ENCODE measurements at regions not wholly inside any gene's neighbourhood (a gene's known extent, or its start where the extent isn't known, plus 50 kb on each side); places are given as distances from the start of the nearest gene placed in this dataset.

DNA sequence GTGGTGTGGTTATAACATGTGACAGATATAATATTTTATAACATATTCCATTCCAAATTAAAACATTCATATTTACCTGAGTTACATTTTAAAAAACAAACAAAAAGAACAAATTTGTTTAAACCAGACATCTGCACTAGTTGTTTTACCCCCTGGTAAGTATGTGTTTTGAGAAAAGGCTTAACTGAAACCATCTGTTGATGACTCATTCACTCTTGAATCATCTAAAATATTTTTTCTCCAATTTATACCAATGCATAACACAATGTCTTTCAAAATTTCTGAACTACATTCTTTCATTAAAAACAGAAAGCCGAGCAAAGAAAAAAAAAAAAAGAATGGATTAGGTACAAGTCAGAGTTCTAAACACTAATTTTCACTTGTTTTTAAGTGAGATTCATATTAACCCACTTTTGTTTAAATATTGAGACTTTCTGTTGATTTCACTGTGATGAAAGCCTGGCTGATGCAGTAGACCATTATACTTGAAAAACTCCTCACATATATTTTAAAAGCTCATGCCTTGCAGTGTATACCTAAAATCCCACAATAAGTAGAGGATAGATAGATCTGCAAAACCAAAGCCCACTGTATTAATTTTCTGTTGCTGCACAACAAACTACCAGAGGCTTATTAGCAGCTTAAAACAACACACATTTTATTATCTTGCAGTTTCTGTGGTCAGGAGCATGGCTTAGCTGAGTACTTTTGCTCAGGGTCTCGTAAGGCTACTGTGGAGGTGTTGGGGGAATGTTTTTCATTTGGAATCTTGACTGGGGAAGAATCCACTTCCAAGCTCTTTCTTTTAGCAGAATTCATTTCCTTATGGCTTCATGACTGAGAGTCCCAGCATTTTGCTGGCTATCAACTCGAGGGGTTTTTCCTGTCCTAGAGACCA is 221.5 kb downstream of the PCDH18 start:
- DNase-seq (ENCODE audit: low spot score): no peak

DNA sequence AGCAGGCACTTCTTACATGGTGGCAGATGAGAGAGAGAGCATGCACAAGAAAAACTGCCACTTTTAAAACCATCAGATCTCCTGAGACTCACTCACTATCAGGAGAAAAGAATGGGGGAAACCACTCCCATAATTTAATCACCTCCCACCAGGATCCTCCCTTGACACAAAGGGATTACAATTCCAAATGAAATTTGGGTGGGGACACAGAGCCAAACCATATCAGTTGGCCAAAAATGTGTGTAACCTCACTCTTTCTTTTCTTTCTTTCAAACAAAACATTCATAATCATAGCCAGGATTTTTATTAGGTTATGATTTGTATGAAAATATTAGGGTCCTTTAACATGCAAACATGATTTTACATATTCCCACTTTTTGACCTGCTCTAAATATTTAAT is 222.1 kb downstream of the PCDH18 start:
- no peak for DNase-seq (ENCODE audit: low spot score)

DNA sequence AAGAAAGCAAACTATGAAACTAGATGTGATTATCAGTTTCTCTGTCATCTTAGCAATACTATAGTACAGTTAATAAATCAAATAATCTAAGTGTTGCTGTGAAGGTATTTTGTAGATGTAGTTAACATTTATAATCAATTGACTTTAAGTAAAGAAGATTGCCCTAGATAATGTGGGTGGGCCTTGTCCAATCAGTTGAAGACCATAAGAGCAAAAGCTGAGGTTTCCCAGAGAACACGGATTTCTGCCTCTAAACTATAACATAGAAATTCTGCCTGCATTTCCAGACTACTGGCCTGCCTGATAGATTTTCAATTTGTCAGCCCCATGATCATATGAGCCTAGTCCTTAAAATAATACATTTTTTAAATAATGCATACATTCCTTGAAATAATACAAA is 222.9 kb downstream of the PCDH18 start:
- no peak for DNase-seq (ENCODE audit: low spot score)

DNA sequence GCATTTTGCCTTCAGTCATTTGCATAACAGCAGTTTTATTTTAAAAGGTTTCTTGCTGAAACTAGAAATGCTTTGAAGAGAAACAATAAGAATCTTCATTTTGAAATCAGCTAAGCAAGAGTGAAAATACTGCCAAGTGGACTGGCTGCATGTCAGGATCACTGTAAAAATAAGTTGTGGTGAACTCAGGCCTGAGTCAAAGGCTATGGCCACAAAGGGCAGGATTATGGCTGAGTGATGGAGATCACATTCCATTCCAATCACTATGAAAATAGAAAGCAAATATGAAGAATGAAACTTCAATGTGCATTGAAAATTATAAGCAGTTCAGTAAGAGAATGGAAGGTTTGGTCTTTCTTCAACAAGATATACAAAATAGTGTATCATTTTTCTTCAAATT is 224.5 kb downstream of the PCDH18 start:
- no peak for DNase-seq (ENCODE audit: low spot score)

DNA sequence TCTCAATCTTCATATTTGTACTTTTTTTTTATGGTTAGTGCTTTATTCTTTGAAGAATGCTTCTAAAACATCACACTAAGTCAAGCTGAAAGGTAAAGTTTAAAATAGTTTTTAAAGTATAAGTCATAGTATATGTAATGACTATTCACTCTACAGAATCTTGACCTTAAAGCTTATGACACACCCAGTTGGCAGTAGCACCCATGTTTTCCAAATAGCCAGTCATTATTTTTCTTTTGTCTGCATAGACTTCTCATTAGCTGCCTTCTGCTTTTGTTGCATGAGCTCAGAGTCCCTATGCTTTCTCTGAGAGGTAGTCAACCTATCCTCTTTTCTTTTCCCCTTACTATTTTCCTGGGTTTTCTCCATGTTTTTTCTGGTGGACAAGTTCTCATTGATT is 231.5 kb downstream of the PCDH18 start:
- DNase-seq (ENCODE audit: low spot score): no peak

DNA sequence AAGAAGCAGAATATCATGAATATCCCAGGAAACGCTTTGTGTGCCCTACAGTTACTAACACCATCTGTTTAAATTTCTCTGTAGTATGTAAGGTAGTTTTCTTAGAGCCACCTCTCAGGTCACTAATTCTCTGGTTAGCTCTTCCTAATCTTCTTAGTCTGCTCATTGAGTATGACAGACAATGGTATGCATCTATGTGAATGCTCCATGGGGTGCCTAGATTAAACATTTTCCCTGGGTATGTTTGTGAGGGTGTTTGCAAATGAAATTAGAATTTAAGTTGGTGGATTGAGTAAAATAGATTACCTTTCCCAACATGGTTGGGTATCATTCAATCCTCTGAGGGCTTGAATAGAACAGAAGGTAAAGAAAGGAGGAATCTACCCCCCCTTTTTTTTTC is 233.0 kb downstream of the PCDH18 start:
- DNase-seq (ENCODE audit: low spot score): no peak

DNA sequence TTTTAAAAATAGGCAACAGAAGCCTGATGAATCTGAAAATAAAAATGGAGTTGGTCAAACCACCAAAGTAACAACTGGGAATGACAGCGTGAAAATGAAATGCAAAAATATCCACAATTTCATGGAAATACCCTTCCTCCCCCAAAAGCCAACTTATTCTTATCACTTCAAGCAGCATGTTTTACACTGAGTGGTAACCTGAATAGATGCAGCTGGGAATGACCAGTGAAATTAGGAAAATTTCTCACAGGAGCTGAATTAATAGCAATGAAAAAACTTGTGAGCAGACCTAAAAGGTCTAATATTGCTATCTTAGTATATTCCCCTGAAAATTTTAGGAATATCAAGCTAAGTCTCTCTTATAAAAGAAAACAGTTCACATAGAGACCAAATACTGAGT is 239.0 kb downstream of the PCDH18 start:
- no peak for DNase-seq (ENCODE audit: low spot score)

DNA sequence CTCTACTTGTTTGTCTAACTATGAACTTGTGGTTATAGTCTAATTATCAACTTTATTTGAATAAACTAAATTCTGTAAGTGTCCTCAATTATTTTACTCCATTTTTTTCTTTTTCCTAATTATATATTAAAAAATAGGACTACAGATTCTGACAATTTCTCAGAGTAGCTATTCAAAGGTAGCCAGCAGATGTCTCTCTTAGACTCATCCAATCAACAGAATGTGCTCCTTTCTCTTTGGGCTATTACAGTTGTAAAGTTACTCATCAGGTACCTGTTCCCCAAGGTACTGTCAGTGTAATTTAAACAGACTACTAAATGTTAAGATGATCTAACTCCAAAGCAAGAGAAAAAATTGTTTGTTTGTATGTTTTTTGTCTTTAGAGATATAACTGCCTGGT is 248.6 kb downstream of the PCDH18 start:
- no peak for DNase-seq (ENCODE audit: low spot score)

DNA sequence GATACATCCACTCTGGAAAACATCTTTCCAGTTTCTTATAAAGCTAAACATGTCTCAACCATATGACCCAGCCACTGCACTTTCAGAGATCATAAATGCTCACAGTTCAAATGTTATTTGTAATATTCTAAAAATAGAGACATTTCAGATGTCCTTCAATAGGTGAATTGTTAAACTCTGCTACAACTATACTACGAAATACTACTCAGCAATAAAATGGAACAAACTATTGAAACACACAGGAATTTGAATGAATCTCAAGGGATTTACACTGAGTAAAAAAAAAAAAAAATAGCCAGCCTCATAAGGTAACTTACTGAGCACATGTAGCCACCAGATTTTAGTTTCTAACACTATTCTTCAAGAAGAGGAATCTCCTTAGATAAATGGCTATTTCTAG is 253.9 kb downstream of the PCDH18 start:
- DNase-seq (ENCODE audit: low spot score): no peak

DNA sequence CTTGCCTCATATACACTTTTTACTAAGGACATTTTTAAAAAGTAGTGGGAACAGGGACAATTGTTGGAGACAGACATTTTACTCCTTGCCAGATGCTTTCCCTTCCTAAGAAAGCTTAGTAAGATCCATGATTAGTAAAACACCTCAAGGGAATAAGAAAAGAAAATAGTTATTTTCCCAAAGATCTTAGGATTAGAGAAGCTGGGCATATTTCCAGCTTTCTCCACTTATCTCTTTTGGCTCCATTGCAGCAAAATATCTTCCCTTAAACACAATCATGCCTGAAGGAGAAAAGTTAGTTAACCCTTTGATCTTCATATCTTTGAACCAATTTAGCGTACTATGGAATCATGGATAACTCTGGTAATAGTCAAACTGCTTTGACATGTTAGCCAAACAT is 257.9 kb downstream of the PCDH18 start:
- DNase-seq (ENCODE audit: low spot score): no peak

DNA sequence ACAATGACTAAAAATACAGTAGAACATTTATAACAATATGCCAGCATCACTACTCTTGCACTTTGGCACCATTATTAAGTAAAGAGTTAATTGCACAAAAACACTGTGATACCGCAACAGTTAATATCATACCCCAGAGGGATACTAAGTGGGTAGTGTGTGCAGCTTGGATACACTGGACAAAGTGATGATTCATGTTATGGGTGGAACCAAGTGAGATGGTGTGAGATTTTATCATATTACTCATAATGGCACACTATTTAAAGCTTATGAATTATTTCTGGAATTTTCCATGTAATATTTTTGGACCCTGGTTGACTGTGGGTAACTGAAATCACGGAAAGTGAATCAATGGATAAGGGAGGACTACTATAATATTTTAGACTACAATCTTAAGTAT is 265.3 kb downstream of the PCDH18 start:
- no peak for DNase-seq (ENCODE audit: low spot score)

DNA sequence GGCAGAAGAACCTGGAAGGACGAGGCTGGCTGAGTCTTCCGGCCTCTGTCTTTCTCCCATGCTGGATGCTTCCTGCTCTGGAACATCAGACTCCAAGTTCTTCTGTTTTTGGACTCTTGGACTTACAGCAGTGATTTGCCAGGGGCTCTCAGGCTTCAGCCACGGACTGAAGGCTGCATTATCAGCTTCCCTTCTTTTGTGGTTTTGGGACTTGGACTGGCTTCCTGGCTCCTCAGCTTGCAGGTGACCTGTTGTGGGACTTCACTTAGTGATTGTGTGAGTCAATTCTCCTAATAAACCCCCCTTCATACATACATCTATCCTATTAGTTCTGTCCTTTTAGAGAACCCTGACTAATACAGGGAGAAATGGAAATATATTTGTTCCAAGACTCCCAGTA is 265.8 kb downstream of the PCDH18 start:
- DNase-seq (ENCODE audit: low spot score): no peak

DNA sequence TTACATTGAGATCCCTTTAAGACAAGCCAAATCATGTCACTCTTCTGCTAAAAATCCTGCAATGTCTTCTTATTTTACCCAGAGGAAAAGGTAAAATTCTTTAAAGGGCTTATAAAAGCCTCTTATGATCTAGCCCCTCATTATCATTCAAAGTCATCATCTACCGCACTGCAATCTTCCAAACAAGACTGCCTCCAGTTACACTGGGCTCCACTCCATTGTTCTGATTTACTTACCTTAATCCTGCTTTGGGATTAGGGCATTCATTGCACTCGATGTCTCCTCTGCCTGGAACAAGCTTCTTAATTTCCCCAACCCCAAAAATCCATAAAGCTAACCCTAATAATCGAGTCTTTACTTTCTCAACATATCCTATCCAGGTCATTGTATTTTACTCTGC is 269.1 kb downstream of the PCDH18 start:
- no peak for DNase-seq (ENCODE audit: low spot score)

DNA sequence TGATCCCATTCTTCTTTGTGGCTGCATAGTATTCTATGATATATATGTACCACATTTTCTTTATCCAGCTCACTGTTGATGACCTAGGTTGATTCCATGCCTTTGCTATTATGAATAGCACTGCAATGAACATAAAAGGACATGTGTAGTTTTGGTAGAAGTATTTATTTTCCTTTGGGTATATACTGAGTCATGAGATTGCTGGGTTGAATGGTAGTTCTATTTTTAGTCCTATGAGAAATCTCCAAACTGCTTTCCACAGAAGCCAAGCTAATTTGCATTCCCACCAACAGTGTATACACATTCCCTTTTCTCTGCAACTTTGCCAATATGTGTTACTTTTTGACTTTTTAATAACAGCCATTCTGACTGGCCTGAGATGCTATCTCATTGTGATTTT is 278.3 kb downstream of the PCDH18 start:
- DNase-seq (ENCODE audit: low spot score): no peak

DNA sequence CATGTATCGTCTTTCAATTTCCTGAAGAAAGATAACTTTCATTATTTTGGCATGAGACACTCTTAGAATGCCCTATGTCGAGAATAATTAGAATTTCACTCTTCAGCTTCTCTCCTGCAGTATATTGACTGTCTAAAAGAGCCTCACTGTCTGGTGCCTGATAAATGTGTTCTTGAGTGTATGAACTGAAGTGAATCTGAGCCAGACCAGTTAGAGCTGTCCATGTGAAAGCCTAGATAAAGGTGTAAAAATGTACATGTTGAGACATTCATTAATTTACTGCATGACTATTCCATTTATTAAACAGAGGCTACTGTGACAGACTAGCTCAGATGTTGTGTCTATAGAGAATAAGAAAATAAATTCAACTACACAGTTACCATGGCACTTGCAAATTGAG is 283.2 kb downstream of the PCDH18 start:
- no peak for DNase-seq (ENCODE audit: low spot score)

DNA sequence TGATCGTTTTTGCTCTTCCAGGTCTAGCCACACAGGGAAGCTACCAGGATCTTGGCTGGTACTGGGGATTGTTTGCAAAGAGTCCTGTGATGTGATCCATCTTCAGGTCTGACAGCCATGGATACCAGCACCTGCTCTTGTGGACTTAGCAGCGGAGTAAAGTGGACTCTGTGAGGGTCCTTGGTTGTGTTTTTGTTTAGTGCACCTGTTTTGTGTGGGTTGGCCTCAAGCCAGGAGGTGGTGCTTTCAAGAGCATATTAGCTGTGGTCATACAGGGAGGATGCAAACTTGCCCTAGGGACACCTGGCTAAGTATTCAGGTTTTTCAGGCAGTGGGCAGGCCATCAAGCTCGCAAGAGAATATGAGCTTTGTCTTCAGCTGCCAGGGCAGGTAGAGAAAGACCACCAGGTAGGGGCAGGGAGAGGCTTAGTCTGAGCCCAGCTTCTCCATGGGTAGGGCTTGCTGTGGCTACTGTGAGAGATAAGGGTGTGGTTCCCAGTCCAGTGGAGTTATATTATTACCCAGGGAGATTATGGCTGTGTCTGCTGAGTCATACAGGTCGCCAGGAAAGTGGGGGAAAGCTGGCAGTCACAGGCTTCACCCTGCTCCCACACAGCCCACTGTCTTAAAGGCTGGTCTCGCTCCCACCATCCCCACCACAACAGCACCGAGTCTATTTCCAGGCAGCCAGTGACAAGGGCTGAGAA is 293.7 kb downstream of the PCDH18 start:
- no peak for DNase-seq (ENCODE audit: low spot score)

DNA sequence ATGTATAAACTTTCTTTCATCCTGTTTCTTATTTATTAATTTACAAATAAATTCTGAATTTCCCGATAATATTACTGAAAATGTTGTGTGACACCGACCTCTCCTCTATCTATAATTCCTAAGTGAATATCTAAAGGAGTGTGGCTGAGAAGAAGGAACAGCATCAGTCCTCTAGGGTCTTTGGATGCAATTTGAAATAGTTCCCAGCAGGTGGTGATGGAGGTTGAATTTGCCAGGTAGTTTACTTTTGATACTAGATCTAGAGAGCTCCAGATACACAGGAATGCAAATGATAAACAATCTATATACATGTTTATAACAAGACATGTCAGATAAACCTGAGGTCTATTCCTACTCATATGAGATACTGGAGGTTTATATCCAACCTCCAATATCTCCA is 305.4 kb downstream of the PCDH18 start:
- DNase-seq (ENCODE audit: low spot score): no peak

DNA sequence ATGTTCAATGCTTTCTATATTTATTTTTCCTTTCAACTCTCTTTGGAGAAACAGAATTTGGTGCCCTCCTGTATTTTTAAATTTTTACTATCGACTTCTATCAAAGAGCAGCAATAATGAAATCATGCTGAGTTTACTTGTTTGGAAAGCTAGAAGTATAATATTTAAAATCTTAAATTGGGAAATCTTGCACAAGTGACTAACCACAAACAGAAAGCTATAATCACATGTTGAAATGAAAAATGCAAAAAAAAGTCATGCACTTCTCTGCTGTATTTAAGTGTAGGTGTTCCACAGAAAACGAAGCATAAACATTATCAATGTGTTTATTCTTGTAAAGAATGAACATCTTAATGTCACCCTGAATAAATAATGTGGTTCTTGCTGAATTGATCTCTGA is 306.1 kb downstream of the PCDH18 start:
- no peak for DNase-seq (ENCODE audit: low spot score)

DNA sequence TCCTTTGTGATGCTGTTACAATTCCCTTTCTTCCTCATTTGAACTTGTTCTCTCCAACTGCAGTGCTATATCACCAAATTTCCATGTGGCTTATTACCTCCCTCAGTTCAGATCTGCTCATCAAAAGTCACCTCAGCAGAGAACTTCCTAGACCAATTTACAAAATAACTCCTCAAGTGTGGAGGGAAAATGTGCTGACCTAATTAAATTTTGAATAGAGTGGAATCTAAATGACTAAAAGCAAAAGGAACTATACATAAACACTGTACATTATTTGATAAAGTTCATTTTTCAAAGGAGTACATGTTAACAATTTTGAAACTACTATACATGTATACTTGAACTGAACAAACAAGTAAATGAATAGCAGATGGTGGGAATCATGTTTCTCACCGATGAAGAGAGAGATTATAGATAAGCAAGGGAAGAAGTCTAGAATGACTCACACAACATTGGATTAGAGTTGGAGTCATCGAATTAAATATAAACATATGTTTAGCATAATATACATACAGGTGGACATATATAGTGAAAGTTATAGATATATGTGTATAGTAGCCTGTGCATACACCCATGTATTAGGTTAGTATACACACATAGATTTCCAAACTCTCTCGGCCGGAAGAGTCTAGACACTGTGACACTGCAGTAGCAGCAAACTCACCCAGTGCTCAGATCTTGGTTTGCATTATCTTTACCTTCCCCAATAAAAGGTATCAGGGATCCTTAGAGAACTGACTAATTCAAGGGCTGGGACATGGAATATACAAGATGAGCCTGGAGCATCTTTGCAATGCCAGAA is 318.7 kb downstream of the PCDH18 start:
- no peak for DNase-seq (ENCODE audit: low spot score)

DNA sequence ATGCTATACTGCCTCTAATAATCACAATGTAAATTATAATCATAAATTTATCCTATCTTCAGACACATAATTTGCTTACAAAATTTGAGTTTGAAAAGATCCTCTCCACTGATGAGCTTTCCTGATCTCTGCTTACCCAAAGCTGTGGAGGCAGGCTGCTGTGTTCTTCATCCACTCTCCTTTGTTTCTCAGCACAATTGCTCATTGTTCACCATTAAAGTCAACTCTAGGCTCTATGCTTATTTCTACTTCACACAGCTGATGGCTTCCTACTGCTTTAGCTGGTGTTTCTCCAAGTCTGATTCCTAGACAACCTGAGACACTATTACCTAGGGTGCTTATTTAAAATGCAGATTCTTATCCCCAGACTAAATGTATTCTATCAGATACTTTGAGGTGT is 319.7 kb downstream of the PCDH18 start:
- DNase-seq (ENCODE audit: low spot score): no peak

DNA sequence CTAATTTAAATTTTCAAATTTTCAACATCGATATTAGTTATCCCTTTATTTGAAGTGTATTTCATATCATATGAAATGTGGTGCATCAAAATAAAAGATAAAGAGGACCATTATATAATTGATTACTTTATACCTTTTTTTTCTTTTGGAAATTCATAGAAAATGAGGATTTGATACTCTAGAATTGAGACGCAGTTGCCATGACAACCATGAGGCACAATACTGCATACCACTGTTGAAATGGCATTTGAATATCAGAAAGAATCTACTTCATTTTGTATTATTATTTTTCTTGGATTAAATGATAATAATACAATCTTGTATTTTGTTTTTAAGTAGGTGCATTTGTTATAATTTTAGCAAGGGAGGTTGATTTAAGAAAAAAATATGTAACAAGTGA is 323.1 kb downstream of the PCDH18 start:
- DNase-seq (ENCODE audit: low spot score): no peak

DNA sequence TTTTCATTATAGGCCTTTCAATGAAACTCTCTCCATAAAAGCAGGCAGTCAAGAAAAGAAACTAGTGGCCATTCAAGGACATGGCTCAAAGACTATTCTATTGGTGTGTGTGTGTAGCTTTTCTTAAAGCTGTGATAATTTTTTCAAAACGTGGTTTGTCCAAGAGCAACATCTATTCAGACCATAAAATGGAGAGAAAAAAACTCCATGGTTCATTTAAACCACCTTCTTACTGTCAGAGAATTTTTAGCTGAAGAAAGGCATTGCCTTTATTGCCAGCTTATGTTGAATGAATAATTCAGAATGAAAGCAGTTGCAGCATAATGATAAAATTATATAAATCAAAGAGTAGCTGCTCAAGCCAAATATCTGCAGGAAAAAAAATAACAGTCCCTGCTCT is 325.5 kb downstream of the PCDH18 start:
- no peak for DNase-seq (ENCODE audit: low spot score)

DNA sequence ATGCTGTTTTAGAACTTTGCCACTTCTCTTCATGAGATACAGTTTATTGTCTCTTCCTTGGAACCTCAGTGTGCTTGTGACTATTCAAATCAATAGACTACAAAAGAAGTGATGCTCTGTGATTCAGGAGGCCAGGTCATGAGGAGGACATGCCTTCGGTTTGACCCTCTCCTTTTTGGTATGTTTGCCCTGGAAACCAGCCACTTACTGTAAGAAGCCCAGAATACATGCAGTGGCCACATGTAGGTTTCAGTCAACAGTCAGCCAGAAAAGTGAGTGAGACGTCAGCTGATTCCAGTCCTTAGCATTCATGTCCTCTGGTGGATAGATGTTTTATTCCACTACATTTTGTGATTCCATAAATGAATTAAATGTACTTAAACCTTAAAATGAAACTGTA is 328.7 kb downstream of the PCDH18 start:
- DNase-seq (ENCODE audit: low spot score): no peak
